CD4-positive, alpha-beta T cell (primary cell): ENCODE measurements at regions not wholly inside any gene's neighbourhood (a gene's known extent, or its start where the extent isn't known, plus 50 kb on each side); places are given as distances from the start of the nearest gene placed in this dataset.

Experiments
- ATAC-seq: fragments of 200-7000 bp; cut with Tn5 transposase; one replicate; pipeline ENCODE4 v1.10.0; 2022; ENCODE audit warnings: mild to moderate bottlenecking; ENCODE audit not compliant: poor library complexity
- CTCF ChIA-PET: fragments of 350-600 bp; sonication (Branson Sonifier 250); formaldehyde crosslinking; loops from one replicate; lab custom pipeline; 2021; ENCODE audit warnings: antibody characterized with exemption, inconsistent platforms; lab: Charles Lee
- POLR2A ChIA-PET: fragments of 350-600 bp; sonication (Branson Sonifier 250); formaldehyde crosslinking; loops from one replicate; lab custom pipeline; 2021; ENCODE audit warnings: antibody characterized with exemption, inconsistent platforms; lab: Charles Lee
- DNase-seq, 14 experiments: peaks; one replicate each; pipeline ENCODE4 v3.0.0-alpha.2; 2013 to 2020; ENCODE audit warnings: mixed read lengths in 2 of 14
- H3K27ac ChIP-seq, 2 donors: one replicate each; pipeline versions ENCODE4 v1.5.1 to v1.7.0; 2013; ENCODE audit warnings: low read length in 2 of 2, low read depth in 1 of 2, mild to moderate bottlenecking in 1 of 2
- H3K27me3 ChIP-seq, 2 experiments: 1 replicate in 1 of 2; 2 replicates in 1 of 2; pipeline versions ENCODE4 v1.6.1 to v1.7.0; 2013; ENCODE audit warnings: low read length in 2 of 2, control low read depth in 1 of 2, mild to moderate bottlenecking in 1 of 2, moderate library complexity in 1 of 2; ENCODE audit not compliant: insufficient read depth in 2 of 2, control insufficient read depth in 1 of 2
- H3K36me3 ChIP-seq: one replicate; pipeline ENCODE4 v1.6.1; 2013; ENCODE audit warnings: low read length, control low read depth; ENCODE audit not compliant: insufficient read depth
- H3K4me1 ChIP-seq: one replicate; pipeline ENCODE4 v1.6.1; 2013; ENCODE audit warnings: low read length, control low read depth; ENCODE audit not compliant: insufficient read depth
- H3K4me3 ChIP-seq: one replicate; pipeline ENCODE4 v1.5.1; 2013; ENCODE audit warnings: mild to moderate bottlenecking, low read length, moderate library complexity
- H3K9me3 ChIP-seq, 2 experiments: 1 replicate in 1 of 2; 2 replicates in 1 of 2; pipeline versions ENCODE4 v1.6.1 to v1.7.0; 2013; ENCODE audit warnings: low read length in 2 of 2, mild to moderate bottlenecking in 2 of 2, control low read depth in 1 of 2, moderate library complexity in 1 of 2; ENCODE audit not compliant: control insufficient read depth in 1 of 2, insufficient read depth in 1 of 2
- H3K27ac Mint-ChIP-seq: one replicate; pipeline ENCODE4 v1.8.0; 2020; ENCODE audit warnings: mixed read lengths
- H3K27me3 Mint-ChIP-seq: one replicate; pipeline ENCODE4 v1.8.0; 2021; ENCODE audit warnings: mixed read lengths
- H3K36me3 Mint-ChIP-seq: one replicate; pipeline ENCODE4 v1.8.0; 2021; ENCODE audit warnings: low read depth, mixed read lengths
- H3K4me1 Mint-ChIP-seq: one replicate; pipeline ENCODE4 v1.8.0; 2021; ENCODE audit warnings: low read depth, mixed read lengths
- H3K4me3 Mint-ChIP-seq: one replicate; pipeline ENCODE4 v1.8.0; 2020; ENCODE audit warnings: mild to moderate bottlenecking, mixed read lengths
- H3K9me3 Mint-ChIP-seq: one replicate; pipeline ENCODE4 v1.8.0; 2020; ENCODE audit warnings: mixed read lengths
- intact Hi-C, 2 experiments: fragments of 100-400 bp; cut with DNase I in 1 of 2; cut with micrococcal nuclease in 1 of 2; formaldehyde crosslinking; loops; one replicate each; pipeline versions ENCODE4 v1.15.1 to v1.9.0; 2023 to 2025; cut with DNase I, micrococcal nuclease
- TF ChIP-seq, protein P1 (sequence below): fragments of 200-600 bp; IDR thresholded peaks from one replicate; pipeline ENCODE4 v1.8.0; 2022; ENCODE audit warnings: antibody characterized with exemption, mild to moderate bottlenecking

DNA sequence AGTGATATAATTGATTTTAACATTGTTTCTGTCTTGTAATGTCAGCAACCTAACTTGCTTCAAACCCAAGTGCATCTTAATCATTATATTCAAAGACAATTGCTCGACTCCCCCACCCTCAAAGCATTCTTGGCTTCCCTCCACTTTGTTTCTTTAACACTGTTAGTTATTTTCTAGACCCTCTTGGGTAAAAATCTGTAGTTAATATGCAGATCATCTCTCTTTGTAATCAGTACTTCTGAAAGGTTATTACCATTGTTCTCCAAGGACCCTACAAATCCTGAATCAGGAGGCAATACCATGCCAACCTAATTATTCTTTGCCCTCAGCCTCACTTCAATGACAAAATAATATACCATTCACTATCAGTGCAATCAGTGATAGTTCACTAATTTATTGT lies 1075.7 kb downstream of the AMY1C start:
- Mint-ChIP-seq H3K4me3 (no peak overlapping the region), H3K9me3 (peaks cover 15% of the 10 kb centered on the region), H3K27ac (no peak overlapping the region), H3K4me1 (no peaks in the 10 kb centered on the region), H3K36me3 (no peaks in the 10 kb centered on the region), H3K27me3 (no peaks in the 10 kb centered on the region)
- ATAC-seq: no peak
- TF ChIP-seq, protein P1, sequence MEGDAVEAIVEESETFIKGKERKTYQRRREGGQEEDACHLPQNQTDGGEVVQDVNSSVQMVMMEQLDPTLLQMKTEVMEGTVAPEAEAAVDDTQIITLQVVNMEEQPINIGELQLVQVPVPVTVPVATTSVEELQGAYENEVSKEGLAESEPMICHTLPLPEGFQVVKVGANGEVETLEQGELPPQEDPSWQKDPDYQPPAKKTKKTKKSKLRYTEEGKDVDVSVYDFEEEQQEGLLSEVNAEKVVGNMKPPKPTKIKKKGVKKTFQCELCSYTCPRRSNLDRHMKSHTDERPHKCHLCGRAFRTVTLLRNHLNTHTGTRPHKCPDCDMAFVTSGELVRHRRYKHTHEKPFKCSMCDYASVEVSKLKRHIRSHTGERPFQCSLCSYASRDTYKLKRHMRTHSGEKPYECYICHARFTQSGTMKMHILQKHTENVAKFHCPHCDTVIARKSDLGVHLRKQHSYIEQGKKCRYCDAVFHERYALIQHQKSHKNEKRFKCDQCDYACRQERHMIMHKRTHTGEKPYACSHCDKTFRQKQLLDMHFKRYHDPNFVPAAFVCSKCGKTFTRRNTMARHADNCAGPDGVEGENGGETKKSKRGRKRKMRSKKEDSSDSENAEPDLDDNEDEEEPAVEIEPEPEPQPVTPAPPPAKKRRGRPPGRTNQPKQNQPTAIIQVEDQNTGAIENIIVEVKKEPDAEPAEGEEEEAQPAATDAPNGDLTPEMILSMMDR: no peak
- intact Hi-C loops: no loop called here
- no peaks in the 10 kb centered on the region for H3K27me3 ChIP-seq
- no peak overlapping the region for H3K4me3 ChIP-seq
- H3K36me3 ChIP-seq: no peaks in the 10 kb centered on the region
- no peak for DNase-seq
- POLR2A ChIA-PET: no interaction called here
- H3K4me1 ChIP-seq: no peaks in the 10 kb centered on the region
- CTCF ChIA-PET: no interaction called here
- H3K9me3 ChIP-seq: no peaks in the 10 kb centered on the region
- H3K27ac ChIP-seq: no peak overlapping the region

DNA sequence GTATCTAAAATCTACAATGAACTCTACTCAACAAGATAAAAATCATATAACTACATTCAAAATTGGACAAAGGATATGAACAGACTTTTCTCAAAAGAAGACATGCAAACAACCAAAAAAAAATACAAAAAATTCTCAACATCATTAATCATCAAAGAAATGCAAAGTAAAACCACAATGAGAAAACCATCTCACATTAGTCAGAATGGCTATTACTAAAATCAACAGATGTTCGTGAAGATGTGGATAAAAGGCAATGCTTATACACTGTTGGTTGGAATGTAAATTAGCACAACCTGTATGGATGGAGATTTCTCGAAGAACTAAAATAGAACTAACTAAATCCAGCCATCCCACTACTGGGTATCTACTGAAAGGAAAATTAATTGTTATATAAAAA lies 1080.8 kb downstream of the AMY1C start:
- H3K9me3 Mint-ChIP-seq: peaks cover 23% of the 10 kb centered on the region
- no peaks in the 10 kb centered on the region for H3K4me1 Mint-ChIP-seq
- H3K36me3 ChIP-seq: no peaks in the 10 kb centered on the region
- H3K4me3 Mint-ChIP-seq: no peak overlapping the region
- intact Hi-C loops: no loop called here
- ATAC-seq (no peak), DNase-seq (no peak)
- TF ChIP-seq, protein P1: no peak
- ChIA-PET POLR2A (no interaction called here), CTCF (no interaction called here)
- H3K27me3 ChIP-seq: no peaks in the 10 kb centered on the region
- peaks cover 0 to 4% of the 10 kb centered on the region in 2 experiments for H3K9me3 ChIP-seq
- H3K27ac ChIP-seq: no peak overlapping the region
- H3K27ac Mint-ChIP-seq: no peak overlapping the region
- no peak overlapping the region for H3K4me3 ChIP-seq
- H3K27me3 Mint-ChIP-seq: no peaks in the 10 kb centered on the region
- H3K36me3 Mint-ChIP-seq: no peaks in the 10 kb centered on the region
- H3K4me1 ChIP-seq: no peaks in the 10 kb centered on the region

DNA sequence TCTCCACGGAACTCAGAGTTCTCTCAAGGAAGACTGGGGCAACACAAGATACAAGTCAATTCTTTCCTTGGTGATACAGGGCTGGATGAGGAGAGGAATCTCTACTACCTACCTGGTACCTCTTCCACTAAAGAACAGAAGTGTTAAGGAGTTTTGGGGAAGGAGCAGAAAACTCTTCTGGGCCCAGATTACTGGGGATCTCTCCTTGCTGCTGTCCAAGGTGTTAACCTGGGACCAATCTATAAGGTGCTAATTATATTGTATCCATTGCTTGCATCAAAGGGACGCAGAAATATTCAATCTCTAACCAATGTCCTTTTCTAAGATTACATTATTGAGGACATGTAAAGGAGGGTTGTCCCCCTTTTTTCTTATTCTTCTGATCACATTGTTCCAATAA lies 1102.5 kb downstream of the AMY1C start:
- Mint-ChIP-seq H3K9me3 (peaks cover 2% of the 10 kb centered on the region), H3K27me3 (no peaks in the 10 kb centered on the region), H3K4me1 (no peaks in the 10 kb centered on the region), H3K36me3 (no peaks in the 10 kb centered on the region), H3K27ac (no peak overlapping the region), H3K4me3 (no peak overlapping the region)
- ChIA-PET CTCF (no interaction called here), POLR2A (no interaction called here)
- Histone ChIP-seq H3K27me3 (no peaks in the 10 kb centered on the region), H3K4me1 (no peaks in the 10 kb centered on the region), H3K4me3 (no peak overlapping the region), H3K27ac (no peak overlapping the region), H3K9me3 (peaks cover 0 to 15% of the 10 kb centered on the region in 2 experiments), H3K36me3 (no peaks in the 10 kb centered on the region)
- DNase-seq: no peak
- TF ChIP-seq, protein P1: no peak
- intact Hi-C loops: no loop called here
- no peak for ATAC-seq
